Loucy (cell line): ENCODE measurements at regions not wholly inside any gene's neighbourhood (a gene's known extent, or its start where the extent isn't known, plus 50 kb on each side); places are given as distances from the start of the nearest gene placed in this dataset.

ENCODE experiments used
- H2AFZ ChIP-seq: fragments of 200-600 bp; sonication (generic); 2 replicates; pipeline ENCODE4 v1.6.0; 2016; ENCODE audit warnings: antibody characterized with exemption, mild to moderate bottlenecking, low read length, moderate library complexity
- H3F3A ChIP-seq: fragments of 200-600 bp; 2 replicates; pipeline ENCODE4 v1.6.0; 2016; ENCODE audit warnings: antibody characterized with exemption, low read depth, mild to moderate bottlenecking
- H3K27me3 ChIP-seq: fragments of 200-600 bp; sonication (generic); 2 replicates; pipeline ENCODE4 v1.6.1; 2014; ENCODE audit warnings: low read length, mild to moderate bottlenecking; ENCODE audit not compliant: insufficient read depth, poor library complexity, severe bottlenecking
- H3K36me3 ChIP-seq: fragments of 200-600 bp; sonication (generic); 2 replicates; pipeline ENCODE4 v1.6.1; 2016; ENCODE audit warnings: low read length; ENCODE audit not compliant: insufficient read depth
- H3K4me1 ChIP-seq: fragments of 200-600 bp; sonication (generic); 2 replicates; pipeline ENCODE4 v1.5.1; 2014; ENCODE audit warnings: low read length, mild to moderate bottlenecking; ENCODE audit not compliant: insufficient read depth, poor library complexity, severe bottlenecking
- H3K4me2 ChIP-seq: fragments of 200-600 bp; sonication (generic); 2 replicates; pipeline ENCODE4 v1.6.0; 2014; ENCODE audit warnings: antibody characterized with exemption, low read length, low read depth, mild to moderate bottlenecking; ENCODE audit not compliant: poor library complexity, severe bottlenecking
- H3K4me3 ChIP-seq: fragments of 200-600 bp; sonication (generic); 2 replicates; pipeline ENCODE4 v1.5.1; 2014; ENCODE audit warnings: low read length, mild to moderate bottlenecking, mixed read lengths; ENCODE audit not compliant: poor library complexity, severe bottlenecking
- H3K79me2 ChIP-seq: fragments of 200-600 bp; sonication (generic); 2 replicates; pipeline ENCODE4 v1.6.1; 2014; ENCODE audit warnings: low read length; ENCODE audit not compliant: insufficient read depth
- H3K9ac ChIP-seq: fragments of 200-600 bp; sonication (generic); 2 replicates; pipeline ENCODE4 v1.6.0; 2014; ENCODE audit warnings: mild to moderate bottlenecking, low read depth, low read length, moderate library complexity; ENCODE audit not compliant: poor library complexity, severe bottlenecking
- H3K9me2 ChIP-seq: fragments of 200-600 bp; sonication (generic); replicated peaks from 2 replicates; pipeline ENCODE4 v1.6.1; 2016; ENCODE audit warnings: low read depth, low read length, mixed read lengths
- H3K9me3 ChIP-seq: fragments of 200-600 bp; sonication (generic); 2 replicates; pipeline ENCODE4 v1.6.1; 2014; ENCODE audit warnings: mild to moderate bottlenecking, antibody characterized with exemption, low read length, low read depth; ENCODE audit not compliant: insufficient read depth
- H4K20me1 ChIP-seq: fragments of 200-600 bp; sonication (generic); 2 replicates; pipeline ENCODE4 v1.6.0; 2014; ENCODE audit warnings: antibody characterized with exemption, low read length, mild to moderate bottlenecking; ENCODE audit not compliant: insufficient read depth, poor library complexity, severe bottlenecking
- EZH2phosphoT487 ChIP-seq: fragments of 200-600 bp; IDR thresholded peaks from 2 replicates; pipeline ENCODE4 v1.6.1; 2018; ENCODE audit warnings: antibody characterized with exemption, mild to moderate bottlenecking, moderate library complexity, borderline replicate concordance
- TF ChIP-seq, protein P1 (sequence below): fragments of 200-600 bp; sonication (generic); conservative IDR thresholded peaks from 2 replicates; pipeline ENCODE4 v1.5.1; 2014; ENCODE audit warnings: mild to moderate bottlenecking, antibody characterized with exemption, low read length

DNA sequence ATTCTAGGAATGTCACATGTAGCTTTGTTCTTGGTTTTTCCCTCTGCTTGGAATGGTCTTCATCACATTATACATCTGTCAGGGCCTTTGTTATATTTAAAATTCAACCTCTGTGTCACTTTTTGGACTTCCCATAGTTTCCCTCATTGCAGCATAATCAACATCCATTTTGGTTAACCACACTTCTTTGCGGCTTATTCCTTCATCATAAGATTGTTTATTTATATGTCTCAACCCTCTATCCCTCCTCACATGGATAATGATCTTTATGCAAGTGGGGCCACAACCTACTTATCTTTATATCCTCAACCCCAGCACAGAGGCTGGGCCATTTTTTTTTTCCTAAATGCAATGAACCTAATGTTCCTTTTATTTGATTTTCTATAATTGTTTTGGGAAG lies 260.0 kb upstream of the THBS1 start:
- Histone ChIP-seq H3K4me1 (no peaks in the 10 kb centered on the region), H3K27me3 (no peaks in the 10 kb centered on the region), H3K79me2 (no peaks in the 10 kb centered on the region), H3K9ac (no peak overlapping the region), H2AFZ (no peak overlapping the region), H3K9me3 (no peaks in the 10 kb centered on the region), H3K4me3 (no peak overlapping the region), H3K4me2 (no peak overlapping the region), H3K36me3 (no peaks in the 10 kb centered on the region), H3F3A (no peaks in the 10 kb centered on the region), H4K20me1 (no peaks in the 10 kb centered on the region), H3K9me2 (no peaks in the 10 kb centered on the region)
- TF ChIP-seq EZH2phosphoT487: no peak

DNA sequence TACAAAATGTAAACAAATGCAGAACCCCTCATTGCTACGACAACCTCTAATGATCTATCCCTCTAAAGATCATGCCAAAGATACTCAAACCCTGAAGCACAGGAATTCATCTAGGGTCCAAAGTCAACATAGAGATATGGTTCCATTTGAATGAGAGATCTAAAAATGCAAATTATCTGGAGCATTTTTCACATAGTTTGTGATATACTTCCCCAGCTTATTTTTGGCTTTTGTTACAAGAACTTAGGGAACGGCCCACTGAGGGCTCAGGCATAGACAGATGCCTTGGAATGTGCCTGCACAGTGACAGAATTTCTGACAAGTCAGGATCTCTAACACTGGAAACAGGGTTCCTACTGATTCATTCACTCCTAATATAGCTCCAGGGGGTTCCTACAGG lies 258.9 kb upstream of the THBS1 start:
- H3K79me2 ChIP-seq: no peaks in the 10 kb centered on the region
- no peaks in the 10 kb centered on the region for H3K4me1 ChIP-seq
- H4K20me1 ChIP-seq: no peaks in the 10 kb centered on the region
- no peak overlapping the region for H2AFZ ChIP-seq
- H3K4me2 ChIP-seq: no peak overlapping the region
- no peaks in the 10 kb centered on the region for H3K9me3 ChIP-seq
- no peaks in the 10 kb centered on the region for H3K27me3 ChIP-seq
- H3K9me2 ChIP-seq: no peaks in the 10 kb centered on the region
- H3F3A ChIP-seq: no peaks in the 10 kb centered on the region
- H3K4me3 ChIP-seq: no peak overlapping the region
- H3K36me3 ChIP-seq: no peaks in the 10 kb centered on the region
- TF ChIP-seq, protein P1, sequence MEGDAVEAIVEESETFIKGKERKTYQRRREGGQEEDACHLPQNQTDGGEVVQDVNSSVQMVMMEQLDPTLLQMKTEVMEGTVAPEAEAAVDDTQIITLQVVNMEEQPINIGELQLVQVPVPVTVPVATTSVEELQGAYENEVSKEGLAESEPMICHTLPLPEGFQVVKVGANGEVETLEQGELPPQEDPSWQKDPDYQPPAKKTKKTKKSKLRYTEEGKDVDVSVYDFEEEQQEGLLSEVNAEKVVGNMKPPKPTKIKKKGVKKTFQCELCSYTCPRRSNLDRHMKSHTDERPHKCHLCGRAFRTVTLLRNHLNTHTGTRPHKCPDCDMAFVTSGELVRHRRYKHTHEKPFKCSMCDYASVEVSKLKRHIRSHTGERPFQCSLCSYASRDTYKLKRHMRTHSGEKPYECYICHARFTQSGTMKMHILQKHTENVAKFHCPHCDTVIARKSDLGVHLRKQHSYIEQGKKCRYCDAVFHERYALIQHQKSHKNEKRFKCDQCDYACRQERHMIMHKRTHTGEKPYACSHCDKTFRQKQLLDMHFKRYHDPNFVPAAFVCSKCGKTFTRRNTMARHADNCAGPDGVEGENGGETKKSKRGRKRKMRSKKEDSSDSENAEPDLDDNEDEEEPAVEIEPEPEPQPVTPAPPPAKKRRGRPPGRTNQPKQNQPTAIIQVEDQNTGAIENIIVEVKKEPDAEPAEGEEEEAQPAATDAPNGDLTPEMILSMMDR: no peak
- no peak for TF ChIP-seq EZH2phosphoT487
- H3K9ac ChIP-seq: no peak overlapping the region

DNA sequence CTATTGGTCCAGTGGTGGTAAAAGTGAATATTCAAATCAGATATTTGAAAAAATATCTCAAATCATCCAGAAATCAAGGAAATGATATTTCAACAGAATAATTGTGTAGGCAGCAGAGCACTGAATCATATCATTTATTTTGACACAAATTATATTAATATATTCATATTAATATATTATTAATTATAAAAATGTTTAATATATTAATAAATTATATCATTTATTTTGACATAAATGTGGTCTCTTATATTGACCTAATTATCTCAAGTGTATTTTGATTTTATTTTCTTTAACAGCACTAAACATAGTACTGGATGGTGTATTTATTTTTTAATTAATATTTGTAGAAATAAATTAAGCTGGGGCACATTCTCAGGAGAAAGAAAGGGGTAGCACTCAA lies 257.7 kb upstream of the THBS1 start:
- no peaks in the 10 kb centered on the region for H3K4me1 ChIP-seq
- H3K4me2 ChIP-seq: no peak overlapping the region
- H3K9me2 ChIP-seq: no peaks in the 10 kb centered on the region
- TF ChIP-seq, protein P1: no peak
- no peak for TF ChIP-seq EZH2phosphoT487
- no peaks in the 10 kb centered on the region for H3K79me2 ChIP-seq
- no peak overlapping the region for H2AFZ ChIP-seq
- no peaks in the 10 kb centered on the region for H3K9me3 ChIP-seq
- H4K20me1 ChIP-seq: no peaks in the 10 kb centered on the region
- H3K4me3 ChIP-seq: no peak overlapping the region
- H3F3A ChIP-seq: no peaks in the 10 kb centered on the region
- H3K27me3 ChIP-seq: no peaks in the 10 kb centered on the region
- no peak overlapping the region for H3K9ac ChIP-seq
- no peaks in the 10 kb centered on the region for H3K36me3 ChIP-seq

DNA sequence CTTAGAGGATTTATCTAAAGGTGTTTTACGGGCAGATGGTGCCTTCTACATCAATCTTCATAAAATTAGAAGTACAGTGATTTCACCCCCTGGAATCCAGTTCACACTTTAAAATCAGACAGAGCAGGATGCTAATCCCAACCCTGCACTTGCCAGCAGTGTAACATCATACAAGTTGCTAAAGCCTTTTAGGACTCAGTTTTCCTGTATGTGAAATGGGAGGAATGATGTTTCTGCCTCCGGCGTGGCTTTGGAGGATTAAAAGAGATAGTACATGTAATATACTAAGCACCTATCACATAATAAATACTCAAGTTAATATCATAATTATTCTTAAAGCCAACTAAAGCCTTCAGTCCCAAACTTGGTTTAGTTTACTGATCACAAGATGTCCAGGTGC lies 257.2 kb upstream of the THBS1 start:
- Histone ChIP-seq H3K4me3 (no peak overlapping the region), H2AFZ (no peak overlapping the region), H3K4me2 (no peak overlapping the region), H3K79me2 (no peaks in the 10 kb centered on the region), H3F3A (no peaks in the 10 kb centered on the region), H3K27me3 (no peaks in the 10 kb centered on the region), H3K9me2 (no peaks in the 10 kb centered on the region), H3K4me1 (no peaks in the 10 kb centered on the region), H3K9me3 (no peaks in the 10 kb centered on the region), H4K20me1 (no peaks in the 10 kb centered on the region), H3K9ac (no peak overlapping the region), H3K36me3 (no peaks in the 10 kb centered on the region)
- no peak for TF ChIP-seq EZH2phosphoT487
- TF ChIP-seq, protein P1: no peak
